OCI-LY1 (cell line): ENCODE measurements at regions not wholly inside any gene's neighbourhood (a gene's known extent, or its start where the extent isn't known, plus 50 kb on each side); places are given as distances from the start of the nearest gene placed in this dataset.

Source experiments
- H2AFZ ChIP-seq: fragments of 200-600 bp; sonication (generic), shearing (Covaris generic); 2 replicates; pipeline ENCODE4 v1.6.0; 2014; ENCODE audit warnings: antibody characterized with exemption, mild to moderate bottlenecking, low read length
- H3F3A ChIP-seq: fragments of 200-600 bp; sonication (generic), shearing (Covaris generic); 2 replicates; pipeline ENCODE4 v1.6.0; 2014; ENCODE audit warnings: mild to moderate bottlenecking, antibody characterized with exemption, low read length, moderate library complexity; ENCODE audit not compliant: insufficient read depth
- H3K27ac ChIP-seq: fragments of 200-600 bp; sonication (generic); 2 replicates; pipeline ENCODE4 v1.5.1; 2014; ENCODE audit warnings: low read length, mixed run types, mild to moderate bottlenecking, low read depth; ENCODE audit not compliant: poor library complexity, severe bottlenecking
- H3K27me3 ChIP-seq: fragments of 200-600 bp; sonication (generic); 2 replicates; pipeline ENCODE4 v1.6.0; 2014; ENCODE audit warnings: antibody characterized with exemption, mild to moderate bottlenecking, low read length, moderate library complexity; ENCODE audit not compliant: insufficient read depth
- H3K36me3 ChIP-seq: fragments of 200-600 bp; sonication (generic); 2 replicates; pipeline ENCODE4 v1.6.1; 2014; ENCODE audit warnings: mild to moderate bottlenecking, antibody characterized with exemption, low read length, moderate library complexity, mixed read lengths; ENCODE audit not compliant: insufficient read depth
- H3K4me1 ChIP-seq: fragments of 200-600 bp; sonication (generic); 2 replicates; pipeline ENCODE4 v1.5.1; 2014; ENCODE audit warnings: mild to moderate bottlenecking, low read length, moderate library complexity; ENCODE audit not compliant: insufficient read depth, severe bottlenecking
- H3K4me2 ChIP-seq: fragments of 200-600 bp; sonication (generic), shearing (Covaris generic); 2 replicates; pipeline ENCODE4 v1.6.1; 2014; ENCODE audit warnings: low read length
- H3K4me3 ChIP-seq: fragments of 200-600 bp; sonication (generic); 2 replicates; pipeline ENCODE4 v1.5.1; 2014; ENCODE audit warnings: low read length, low read depth, mild to moderate bottlenecking, mixed read lengths; ENCODE audit not compliant: poor library complexity, severe bottlenecking
- H3K79me2 ChIP-seq: fragments of 200-600 bp; shearing (Covaris generic); 2 replicates; pipeline ENCODE4 v1.6.1; 2016; ENCODE audit warnings: mixed run types, low read length, mixed read lengths; ENCODE audit not compliant: insufficient read depth
- H3K9ac ChIP-seq: fragments of 200-600 bp; sonication (generic), shearing (Covaris generic); 2 replicates; pipeline ENCODE4 v1.6.1; 2014; ENCODE audit warnings: mild to moderate bottlenecking, low read length, mixed read lengths
- H3K9me2 ChIP-seq: fragments of 200-600 bp; sonication (generic), shearing (Covaris generic); 2 replicates; pipeline ENCODE4 v1.6.1; 2014; ENCODE audit warnings: low read depth, mild to moderate bottlenecking, low read length, mixed read lengths
- H3K9me3 ChIP-seq: fragments of 200-600 bp; shearing (Covaris generic); 2 replicates; pipeline ENCODE4 v1.6.1; 2014; ENCODE audit warnings: low read length, mixed read lengths
- H4K20me1 ChIP-seq: fragments of 200-600 bp; sonication (generic), shearing (Covaris generic); 2 replicates; pipeline ENCODE4 v1.6.0; 2016; ENCODE audit warnings: mild to moderate bottlenecking, low read length; ENCODE audit not compliant: insufficient read depth
- CTCF ChIP-seq: fragments of 200-600 bp; sonication (generic), shearing (Covaris generic); IDR thresholded peaks from 2 replicates; pipeline ENCODE4 v1.5.1; 2017; ENCODE audit warnings: mild to moderate bottlenecking, antibody characterized with exemption, low read length, moderate library complexity, mixed read lengths
- EZH2 ChIP-seq: fragments of 200-600 bp; sonication (generic), shearing (Covaris generic); IDR thresholded peaks from 2 replicates; pipeline ENCODE4 v1.8.0; 2017; ENCODE audit warnings: borderline replicate concordance, mixed run types, mild to moderate bottlenecking, antibody characterized with exemption, low read length, moderate library complexity, mixed read lengths

DNA sequence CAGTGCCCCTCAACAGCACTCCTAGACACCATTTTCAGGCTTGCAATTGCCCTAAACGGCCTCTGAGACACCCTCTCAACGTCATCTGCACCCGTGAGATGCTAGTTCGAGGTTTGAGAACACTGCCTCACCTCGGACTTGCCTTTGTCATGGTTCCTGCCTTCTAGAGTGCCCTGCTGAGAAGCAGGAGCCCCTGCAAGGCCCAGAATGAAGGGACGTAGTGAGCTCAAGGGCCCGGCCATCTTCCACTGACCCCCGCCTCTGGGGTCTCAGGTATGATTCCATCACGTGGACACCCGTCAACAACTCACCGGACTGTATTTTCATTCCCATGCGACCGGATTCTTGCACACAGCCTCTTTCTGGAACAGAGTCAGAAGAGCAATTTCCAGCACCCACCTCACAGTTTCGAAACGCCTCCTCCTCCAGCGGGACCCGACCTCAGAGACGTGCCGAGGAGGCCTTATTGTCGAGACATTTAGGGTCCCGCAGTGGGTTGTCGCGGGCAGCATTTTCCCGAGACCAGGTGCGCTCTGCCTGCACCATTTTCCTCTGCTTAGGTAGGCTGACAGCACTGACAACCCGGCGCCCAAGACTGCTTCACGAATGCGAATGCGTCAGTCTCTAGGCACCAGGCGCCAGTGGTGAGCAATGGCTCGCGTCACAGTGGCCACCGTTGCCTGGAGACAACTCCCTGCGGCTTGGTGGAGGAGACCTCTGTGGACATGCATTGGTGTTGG is 999.9 kb downstream of the KCNJ18 start:
- Histone ChIP-seq H3K4me1 (no peaks in the 10 kb centered on the region), H4K20me1 (no peaks in the 10 kb centered on the region), H2AFZ (no peak overlapping the region), H3K27ac (no peak overlapping the region), H3F3A (no peaks in the 10 kb centered on the region), H3K9me3 (no peaks in the 10 kb centered on the region), H3K79me2 (no peaks in the 10 kb centered on the region), H3K4me2 (no peak overlapping the region), H3K36me3 (no peaks in the 10 kb centered on the region), H3K4me3 (no peak overlapping the region), H3K27me3 (no peaks in the 10 kb centered on the region), H3K9ac (no peak overlapping the region), H3K9me2 (no peaks in the 10 kb centered on the region)
- TF ChIP-seq CTCF (no peak), EZH2 (no peak)

GRCh38 chr17:22692806-22693171 is 1000.5 kb downstream of the KCNJ18 start:
- Histone ChIP-seq H3K27me3 (no peaks in the 10 kb centered on the region), H3K9me3 (no peaks in the 10 kb centered on the region), H3K4me1 (no peaks in the 10 kb centered on the region), H3K36me3 (no peaks in the 10 kb centered on the region), H3F3A (no peaks in the 10 kb centered on the region), H3K4me2 (no peak overlapping the region), H2AFZ (no peak overlapping the region), H3K79me2 (no peaks in the 10 kb centered on the region), H3K9ac (no peak overlapping the region), H3K4me3 (no peak overlapping the region), H3K27ac (no peak overlapping the region), H3K9me2 (no peaks in the 10 kb centered on the region), H4K20me1 (no peaks in the 10 kb centered on the region)
- no peak for TF ChIP-seq CTCF
- TF ChIP-seq EZH2 = no peak

- Histone ChIP-seq H3K27ac (no peak overlapping the region), H3K9me2 (no peaks in the 10 kb centered on the region), H3K4me3 (no peak overlapping the region), H3K27me3 (no peaks in the 10 kb centered on the region), H3K9me3 (no peaks in the 10 kb centered on the region; the same call in 1 of the 2 replicates), H3K36me3 (no peaks in the 10 kb centered on the region), H3K79me2 (no peaks in the 10 kb centered on the region), H3K9ac (no peak overlapping the region), H2AFZ (no peak overlapping the region), H3K4me2 (no peak overlapping the region), H4K20me1 (no peaks in the 10 kb centered on the region), H3F3A (no peaks in the 10 kb centered on the region), H3K4me1 (no peaks in the 10 kb centered on the region)
- TF ChIP-seq EZH2 (no peak), CTCF (peak; percentile 23; the same call in 1 of the 2 replicates)
Measured at GRCh38 chr17:22694362-22695227, 1002.3 kb downstream of the KCNJ18 start.
